ENCODE measurements at regions not wholly inside any gene's neighbourhood (a gene's known extent, or its start where the extent isn't known, plus 50 kb on each side); places are given as distances from the start of the nearest gene placed in this dataset.

DNA sequence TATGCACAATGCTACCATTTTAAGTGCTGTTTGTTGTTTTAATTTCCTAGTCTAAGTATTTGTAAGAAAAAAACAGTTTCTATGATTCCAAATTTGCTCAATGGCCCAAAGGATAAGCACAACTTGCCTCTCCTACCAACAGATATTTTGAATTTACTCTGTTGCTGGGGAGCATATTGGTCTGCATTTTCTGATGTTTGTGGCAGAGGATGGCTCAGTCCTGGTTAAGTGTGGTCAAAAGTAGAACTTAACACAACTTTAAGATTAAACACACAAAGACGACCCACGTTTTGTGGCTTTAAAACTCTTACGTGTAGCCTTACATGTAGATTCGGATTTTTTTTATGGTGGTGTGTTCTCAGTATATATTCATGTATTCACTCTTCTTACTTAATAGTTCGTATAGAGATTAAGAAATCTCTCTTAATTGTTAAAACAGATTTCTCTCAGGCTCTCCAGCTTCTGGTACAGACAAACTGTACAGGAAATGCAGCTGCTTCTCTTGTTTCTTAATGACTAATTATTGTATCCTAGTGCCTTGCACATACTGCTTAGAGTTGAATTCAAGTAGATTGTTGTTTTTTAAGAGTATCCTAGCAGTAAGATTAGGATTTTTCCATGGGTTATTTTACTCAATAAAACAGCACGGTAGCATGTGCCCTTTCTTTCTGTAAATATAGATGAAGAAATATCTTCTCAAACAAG, 86.2 kb downstream of the GPR85 start:
- Histone ChIP-seq H3K18ac (ENCODE audit: extremely low read depth, low read length) (no peak overlapping the region), H3K4me3 (ENCODE audit: extremely low read depth in 1 of 4, insufficient read depth in 2 of 4, low read depth in 3 of 4, low read length in 4 of 4) (no peak overlapping the region), H3K9me3 (ENCODE audit: insufficient read depth in 2 of 2, low read depth in 1 of 2, low read length in 1 of 2) (no peaks in the 10 kb centered on the region), H2BK20ac (ENCODE audit: low read length) (no peak overlapping the region), H3K79me1 (ENCODE audit: low read depth, low read length) (no peaks in the 10 kb centered on the region), H4K8ac (ENCODE audit: extremely low read depth, insufficient read depth, low read length) (no peak overlapping the region), H2BK15ac (ENCODE audit: low read length) (no peak overlapping the region), H2BK12ac (ENCODE audit: low read depth, low read length) (no peak overlapping the region), H3K4ac (replicated peaks; ENCODE audit: insufficient read length, low read depth, low read length) (no peak overlapping the region), H3K14ac (ENCODE audit: insufficient read length) (no peak overlapping the region), H4K5ac (ENCODE audit: insufficient read length, low read depth, low read length) (no peak overlapping the region), H2AK5ac (ENCODE audit: low read depth, low read length) (no peak overlapping the region), H3K4me1 (replicated peaks in 1 of 4; ENCODE audit: control insufficient read depth in 3 of 4, insufficient read depth in 4 of 4, low read length in 3 of 4) (no peaks in the 10 kb centered on the region), H3K27ac (ENCODE audit: low read depth, low read length) (no peak overlapping the region), H2BK120ac (replicated peaks; ENCODE audit: low read depth, low read length) (no peak overlapping the region), H3K56ac (replicated peaks; ENCODE audit: insufficient read length, low read depth, low read length) (no peak overlapping the region), H2BK5ac (ENCODE audit: low read depth, low read length) (no peak overlapping the region), H4K91ac (replicated peaks; ENCODE audit: insufficient read length, low read length) (no peak overlapping the region), H3K4me2 (ENCODE audit: insufficient read depth in 1 of 2, low read depth in 2 of 2, low read length in 2 of 2) (no peak overlapping the region), H3K23ac (ENCODE audit: insufficient read length) (no peak overlapping the region), H4K20me1 (replicated peaks in 1 of 2; ENCODE audit: control insufficient read depth in 1 of 2, insufficient read depth in 2 of 2, low read length in 2 of 2) (no peaks in the 10 kb centered on the region), H3K79me2 (ENCODE audit: control insufficient read depth in 1 of 2, insufficient read depth in 2 of 2, low read length in 2 of 2) (no peaks in the 10 kb centered on the region), H3K36me3 (ENCODE audit: control insufficient read depth in 2 of 4, insufficient read depth in 4 of 4, low read length in 3 of 4) (no peaks in the 10 kb centered on the region), H3K23me2 (ENCODE audit: low read depth, low read length) (no peaks in the 10 kb centered on the region), H2AFZ (ENCODE audit: low read length) (no peak overlapping the region), H3K27me3 (replicated peaks in 1 of 4; ENCODE audit: control insufficient read depth in 3 of 4, extremely low read depth in 1 of 4, insufficient read depth in 3 of 4, low read length in 3 of 4) (no peaks in the 10 kb centered on the region), H3K9ac (replicated peaks in 1 of 4; ENCODE audit: extremely low read depth in 1 of 4, low read depth in 3 of 4, low read length in 3 of 4) (no peak overlapping the region)
- ChIA-PET POLR2A (ENCODE audit: partially characterized antibody) (no interaction called here), CTCF (ENCODE audit: partially characterized antibody) (interaction anchor here (0.6 kb wide), 1 partner anchor 105 kb away, joined by 3 read pairs; no protein-coding TSS in a partner anchor)
- FAIRE-seq: no peak
- TF ChIP-seq SP2 (IDR thresholded peaks at IDR 0.05; ENCODE audit: low read length) (no peak), GABPA (IDR thresholded peaks at IDR 0.05; ENCODE audit: borderline replicate concordance, insufficient read depth, low read length) (no peak), BCL11A (IDR thresholded peaks at IDR 0.05; ENCODE audit: low read depth in 2 of 2, low read length in 2 of 2) (no peak)
- WGBS, 2 experiments (ENCODE audit: extremely low coverage in 1 of 2, insufficient coverage in 1 of 2, insufficient read length in 1 of 2, insufficient replicate concordance in 2 of 2, low coverage in 1 of 2, low lambda C conversion rate in 2 of 2, missing lambda C conversion rate in 1 of 2): 93% methylated on average over 6 of the region's 6 CpGs; no CpG with 5 or more reads in 1 of the 2 experiments
- DNase-seq (ENCODE audit: low read depth in 1 of 2, low spot score in 2 of 2): no peak
